Natural killer cell (primary cell): ENCODE measurements at regions not wholly inside any gene's neighbourhood (a gene's known extent, or its start where the extent isn't known, plus 50 kb on each side); places are given as distances from the start of the nearest gene placed in this dataset.
"Not testable (repeated sequence)": the region's sequence is repeated elsewhere in the genome, so short reads cannot be mapped to it uniquely, and the experiment has no call there.

Experiments
- ATAC-seq, 3 donors: fragments of 150-1000 bp in 2 of 3; fragments of 200-7000 bp in 1 of 3; cut with Tn5 transposase; 1 replicate in 1 of 3; 2 replicates in 2 of 3; pipeline ENCODE4 v1.10.0; 2021; ENCODE audit warnings: mild to moderate bottlenecking in 2 of 3, moderate library complexity in 2 of 3
- DNase-seq, 2 donors: peaks; one replicate each; pipeline versions ENCODE4 v3.0.0 to v3.0.0-alpha.2; 2013 to 2021; ENCODE audit warnings: mixed read lengths in 1 of 2
- H3K27ac ChIP-seq: one replicate; pipeline ENCODE4 v1.5.1; 2013; ENCODE audit warnings: mild to moderate bottlenecking, low read length
- H3K27me3 ChIP-seq: one replicate; pipeline ENCODE4 v1.6.1; 2013; ENCODE audit warnings: low read length; ENCODE audit not compliant: control insufficient read depth, insufficient read depth
- H3K36me3 ChIP-seq: one replicate; pipeline ENCODE4 v1.6.1; 2013; ENCODE audit warnings: low read length; ENCODE audit not compliant: control insufficient read depth, insufficient read depth
- H3K4me1 ChIP-seq: one replicate; pipeline ENCODE4 v1.6.1; 2013; ENCODE audit warnings: low read length; ENCODE audit not compliant: control insufficient read depth, insufficient read depth
- H3K4me3 ChIP-seq: one replicate; pipeline ENCODE4 v1.5.1; 2013; ENCODE audit warnings: low read length
- H3K9me3 ChIP-seq: one replicate; pipeline ENCODE4 v1.6.1; 2013; ENCODE audit warnings: low read length; ENCODE audit not compliant: control insufficient read depth, insufficient read depth
- H3K27ac Mint-ChIP-seq, 2 donors: one replicate each; pipeline ENCODE4 v1.8.0; 2022; ENCODE audit warnings: mild to moderate bottlenecking in 2 of 2, mixed read lengths in 2 of 2, moderate library complexity in 1 of 2
- H3K27me3 Mint-ChIP-seq, 2 donors: one replicate each; pipeline ENCODE4 v1.8.0; 2022; ENCODE audit warnings: low read depth in 2 of 2, mixed read lengths in 2 of 2
- H3K36me3 Mint-ChIP-seq: one replicate; pipeline ENCODE4 v1.8.0; 2022; ENCODE audit warnings: mixed read lengths
- H3K4me1 Mint-ChIP-seq, 2 donors: one replicate each; pipeline ENCODE4 v1.8.0; 2022; ENCODE audit warnings: mixed read lengths in 2 of 2
- H3K4me3 Mint-ChIP-seq: one replicate; pipeline ENCODE4 v1.8.0; 2022; ENCODE audit warnings: mild to moderate bottlenecking, moderate library complexity, mixed read lengths
- H3K9me3 Mint-ChIP-seq, 2 donors: one replicate each; pipeline ENCODE4 v1.8.0; 2022; ENCODE audit warnings: mixed read lengths in 2 of 2
- WGBS: methylation state at CpG from one replicate; pipeline ENCODE4 v1.1.7; 2013; ENCODE audit warnings: missing lambda C conversion rate; ENCODE audit not compliant: insufficient coverage; 5-methylcytosine and 5-hydroxymethylcytosine counted together
- intact Hi-C: fragments of 100-400 bp; cut with micrococcal nuclease; formaldehyde crosslinking; loops from one replicate; pipeline ENCODE4 v1.14.2; 2022
- TF ChIP-seq, protein P1 (sequence below): fragments of 200-600 bp; IDR thresholded peaks from one replicate; pipeline ENCODE4 v1.8.0; 2022; ENCODE audit warnings: antibody characterized with exemption

DNA sequence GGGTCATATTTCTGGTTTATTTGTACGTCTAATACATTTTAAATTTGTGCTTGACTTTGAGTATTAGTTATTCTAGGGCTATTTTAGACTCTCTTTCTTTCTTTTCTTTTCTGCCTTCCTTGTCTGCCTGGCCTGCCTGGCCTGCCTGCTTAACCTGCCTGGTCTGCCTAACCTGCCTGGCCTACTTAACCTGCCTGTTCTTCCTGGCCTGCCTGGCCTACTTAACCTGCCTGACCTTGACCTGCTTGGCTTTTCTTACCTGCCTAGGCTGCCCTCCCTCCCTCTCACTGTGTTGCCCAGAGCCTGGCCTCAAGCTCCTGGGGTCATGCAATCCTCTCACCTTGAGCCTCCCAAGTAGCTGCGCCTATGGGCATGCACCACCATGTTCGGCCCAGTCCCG lies 83.7 kb downstream of the PMAIP1 start:
- H3K4me3 Mint-ChIP-seq: no peak overlapping the region
- no peaks in the 10 kb centered on the region for H3K36me3 Mint-ChIP-seq
- H3K27me3 Mint-ChIP-seq: peaks cover 0 to 5% of the 10 kb centered on the region in 2 donors

DNA sequence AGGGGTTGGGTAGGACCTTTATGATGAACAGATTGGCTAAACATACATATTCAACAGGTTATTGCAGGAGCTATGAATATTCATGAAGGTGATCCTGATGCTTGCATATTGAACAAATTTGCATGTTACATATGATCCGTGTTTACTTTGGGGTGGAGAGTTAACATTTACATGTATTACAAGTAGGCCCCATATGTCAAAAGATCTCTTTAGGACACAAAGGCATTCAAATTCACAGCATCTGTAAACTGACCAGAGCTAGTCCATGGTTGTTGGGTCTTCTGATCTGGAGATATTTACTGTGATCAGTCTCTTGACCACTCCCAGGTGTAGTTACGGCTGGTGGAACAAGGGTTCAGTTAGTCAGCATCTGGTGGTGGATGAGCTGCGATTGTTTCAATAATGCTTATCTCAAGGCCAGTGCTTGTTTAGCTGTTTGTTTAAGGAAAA lies 80.4 kb downstream of the PMAIP1 start:
- DNase-seq: no peak
- H3K4me1 ChIP-seq: no peaks in the 10 kb centered on the region
- no peak overlapping the region for H3K27ac ChIP-seq
- H3K27me3 ChIP-seq: no peaks in the 10 kb centered on the region
- Mint-ChIP-seq H3K36me3 (no peaks in the 10 kb centered on the region), H3K4me1 (no peaks in the 10 kb centered on the region), H3K9me3 (no peaks in the 10 kb centered on the region), H3K27ac (no peak overlapping the region), H3K4me3 (no peak overlapping the region), H3K27me3 (peaks cover 0 to under 1% of the 10 kb centered on the region in 2 donors)
- 88% methylated on average over 2 of the region's 3 CpGs for WGBS
- TF ChIP-seq, protein P1, sequence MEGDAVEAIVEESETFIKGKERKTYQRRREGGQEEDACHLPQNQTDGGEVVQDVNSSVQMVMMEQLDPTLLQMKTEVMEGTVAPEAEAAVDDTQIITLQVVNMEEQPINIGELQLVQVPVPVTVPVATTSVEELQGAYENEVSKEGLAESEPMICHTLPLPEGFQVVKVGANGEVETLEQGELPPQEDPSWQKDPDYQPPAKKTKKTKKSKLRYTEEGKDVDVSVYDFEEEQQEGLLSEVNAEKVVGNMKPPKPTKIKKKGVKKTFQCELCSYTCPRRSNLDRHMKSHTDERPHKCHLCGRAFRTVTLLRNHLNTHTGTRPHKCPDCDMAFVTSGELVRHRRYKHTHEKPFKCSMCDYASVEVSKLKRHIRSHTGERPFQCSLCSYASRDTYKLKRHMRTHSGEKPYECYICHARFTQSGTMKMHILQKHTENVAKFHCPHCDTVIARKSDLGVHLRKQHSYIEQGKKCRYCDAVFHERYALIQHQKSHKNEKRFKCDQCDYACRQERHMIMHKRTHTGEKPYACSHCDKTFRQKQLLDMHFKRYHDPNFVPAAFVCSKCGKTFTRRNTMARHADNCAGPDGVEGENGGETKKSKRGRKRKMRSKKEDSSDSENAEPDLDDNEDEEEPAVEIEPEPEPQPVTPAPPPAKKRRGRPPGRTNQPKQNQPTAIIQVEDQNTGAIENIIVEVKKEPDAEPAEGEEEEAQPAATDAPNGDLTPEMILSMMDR: no peak
- H3K4me3 ChIP-seq: no peak overlapping the region
- intact Hi-C loops: no loop called here
- ATAC-seq: no peak
- no peaks in the 10 kb centered on the region for H3K36me3 ChIP-seq
- no peaks in the 10 kb centered on the region for H3K9me3 ChIP-seq

More for the DNA sequence above, 83.7 kb downstream of the PMAIP1 start:
- no peak overlapping the region for H3K4me3 ChIP-seq
- no peaks in the 10 kb centered on the region for H3K4me1 ChIP-seq
- 100% methylated on average over 3 of the region's 4 CpGs for WGBS
- H3K27ac ChIP-seq: no peak overlapping the region
- Mint-ChIP-seq H3K27ac (peak overlapping the region in 1 of 2 donors; percentile 13), H3K9me3 (no peaks in the 10 kb centered on the region), H3K4me1 (no peaks in the 10 kb centered on the region)
- intact Hi-C loops: no loop called here
- H3K27me3 ChIP-seq: no peaks in the 10 kb centered on the region
- TF ChIP-seq, protein P1: no peak
- ATAC-seq (no peak), DNase-seq (no peak)
- H3K36me3 ChIP-seq: no peaks in the 10 kb centered on the region
- no peaks in the 10 kb centered on the region for H3K9me3 ChIP-seq

DNA sequence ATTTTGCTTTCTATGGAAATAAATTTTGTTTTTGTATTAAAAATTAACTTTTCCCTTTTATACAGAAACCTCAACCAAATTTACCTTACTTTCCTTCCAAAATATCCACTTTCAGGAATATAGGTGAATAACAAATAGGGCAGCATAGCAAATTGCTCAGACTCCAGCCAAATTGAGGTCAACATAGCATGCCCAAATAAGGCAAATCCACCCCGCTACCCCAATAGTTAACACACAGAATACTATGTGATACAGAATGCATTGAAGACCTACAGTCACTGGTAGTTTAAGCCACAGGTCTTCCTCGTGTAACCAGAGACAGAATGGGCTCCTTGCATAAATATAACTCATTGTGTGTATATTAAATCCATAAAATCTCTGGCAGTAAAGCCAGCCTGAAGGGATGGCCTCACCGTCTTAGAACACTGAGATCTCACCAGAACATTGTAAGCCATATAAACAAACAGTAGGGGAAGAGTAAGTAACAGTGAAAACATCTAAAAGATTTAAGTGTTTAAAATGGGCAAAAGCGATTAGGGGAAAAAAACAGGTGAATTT lies 72.2 kb downstream of the PMAIP1 start:
- no peak for ATAC-seq
- Histone ChIP-seq H3K4me1 (no peaks in the 10 kb centered on the region), H3K36me3 (no peaks in the 10 kb centered on the region), H3K4me3 (no peak overlapping the region), H3K9me3 (no peaks in the 10 kb centered on the region), H3K27me3 (no peaks in the 10 kb centered on the region), H3K27ac (no peak overlapping the region)
- TF ChIP-seq, protein P1: no peak
- DNase-seq: no peak
- intact Hi-C loops: no loop called here
- H3K27ac Mint-ChIP-seq: no peak overlapping the region
- H3K9me3 Mint-ChIP-seq: no peaks in the 10 kb centered on the region
- 89% methylated on average over 3 of the region's 4 CpGs for WGBS
- H3K36me3 Mint-ChIP-seq: no peaks in the 10 kb centered on the region
- H3K4me1 Mint-ChIP-seq: peaks cover 7 to 8% of the 10 kb centered on the region in 2 donors
- H3K27me3 Mint-ChIP-seq: peaks cover 12 to 14% of the 10 kb centered on the region in 2 donors
- H3K4me3 Mint-ChIP-seq: no peak overlapping the region

DNA sequence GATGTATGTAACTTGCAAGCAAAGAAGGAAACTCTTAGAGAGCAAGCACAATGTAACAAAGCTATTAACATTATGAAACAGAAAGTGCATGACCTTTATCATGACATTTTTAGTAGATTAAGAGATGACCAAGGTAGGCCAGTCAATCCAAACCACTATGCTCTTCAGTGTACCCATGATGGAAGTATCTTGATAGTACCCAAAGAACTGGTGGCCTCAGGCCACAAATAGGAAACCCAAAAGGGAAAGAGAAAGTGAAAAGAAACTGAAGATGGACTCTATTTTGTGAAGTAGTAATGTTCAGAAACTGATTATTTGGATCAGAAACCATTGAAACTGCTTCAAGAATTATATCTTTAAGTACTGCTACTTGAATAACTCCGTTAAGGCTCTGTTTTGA lies 71.3 kb downstream of the PMAIP1 start:
- Mint-ChIP-seq H3K27me3 (peaks cover 15 to 16% of the 10 kb centered on the region in 2 donors), H3K27ac (peak overlapping the region in 1 of 2 donors; percentile 22)
- H3K27ac ChIP-seq, H3K4me3 ChIP-seq, DNase-seq, H3K36me3 ChIP-seq, intact Hi-C loops, H3K9me3 Mint-ChIP-seq, H3K4me3 Mint-ChIP-seq, H3K36me3 Mint-ChIP-seq, H3K9me3 ChIP-seq, H3K27me3 ChIP-seq, H3K4me1 ChIP-seq, H3K4me1 Mint-ChIP-seq: not testable (repeated sequence)
- 100% methylated on average over 1 of the region's 1 CpG for WGBS
- peak in 2 of 3 donors; percentile 39 to 56 for ATAC-seq

DNA sequence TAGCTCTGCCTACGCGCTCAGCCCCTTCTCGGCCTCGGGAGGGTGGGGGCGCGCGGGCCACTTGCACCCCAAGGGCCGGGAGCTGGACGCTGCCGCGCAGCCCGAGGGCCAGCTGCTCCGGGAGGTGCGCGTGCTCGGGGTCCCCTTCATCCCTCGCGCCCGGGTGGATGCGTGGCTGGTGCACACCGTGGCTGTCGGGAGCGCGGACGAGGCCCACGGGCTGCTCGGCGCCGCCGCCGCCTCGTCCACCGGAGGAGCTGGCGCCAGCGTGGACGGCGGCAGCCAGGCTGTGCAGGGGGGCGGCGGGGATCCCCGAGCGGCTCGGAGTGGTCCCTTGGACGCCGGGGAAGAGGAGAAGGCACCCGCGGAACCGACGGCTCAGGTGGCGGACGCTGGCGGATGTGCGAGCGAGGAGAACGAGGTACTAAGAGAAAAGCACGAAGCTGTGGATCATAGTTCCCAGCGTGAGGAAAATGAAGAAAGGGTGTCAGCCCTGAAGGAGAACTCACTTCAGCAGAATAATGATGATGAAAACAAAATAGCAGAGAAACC lies 69.8 kb downstream of the PMAIP1 start:
- H3K27me3 ChIP-seq, H3K4me1 ChIP-seq, H3K27ac ChIP-seq, H3K4me1 Mint-ChIP-seq, H3K27ac Mint-ChIP-seq, intact Hi-C loops, H3K36me3 ChIP-seq, H3K36me3 Mint-ChIP-seq, DNase-seq, H3K9me3 Mint-ChIP-seq, H3K4me3 ChIP-seq, H3K9me3 ChIP-seq: not testable (repeated sequence)
- Mint-ChIP-seq H3K4me3 (peak overlapping the region; percentile 22), H3K27me3 (peaks cover 19 to 30% of the 10 kb centered on the region in 2 donors)
- peak in 1 of 3 donors; percentile 18 for ATAC-seq
- WGBS: 53% methylated on average over 56 of the region's 56 CpGs
